Ureter (tissue), 1 donor: ENCODE measurements at regions not wholly inside any gene's neighbourhood (a gene's known extent, or its start where the extent isn't known, plus 50 kb on each side); places are given as distances from the start of the nearest gene placed in this dataset.
A peak's percentile ranks its signal among the peaks of the same experiment; 100 is the strongest.

Experiments used
- DNase-seq: peaks from one replicate; pipeline ENCODE4 v3.0.0-alpha.2; 2020; ENCODE audit warnings: low spot score
- donor health status: DM: yes; HTN: yes; CAD: no.

DNA sequence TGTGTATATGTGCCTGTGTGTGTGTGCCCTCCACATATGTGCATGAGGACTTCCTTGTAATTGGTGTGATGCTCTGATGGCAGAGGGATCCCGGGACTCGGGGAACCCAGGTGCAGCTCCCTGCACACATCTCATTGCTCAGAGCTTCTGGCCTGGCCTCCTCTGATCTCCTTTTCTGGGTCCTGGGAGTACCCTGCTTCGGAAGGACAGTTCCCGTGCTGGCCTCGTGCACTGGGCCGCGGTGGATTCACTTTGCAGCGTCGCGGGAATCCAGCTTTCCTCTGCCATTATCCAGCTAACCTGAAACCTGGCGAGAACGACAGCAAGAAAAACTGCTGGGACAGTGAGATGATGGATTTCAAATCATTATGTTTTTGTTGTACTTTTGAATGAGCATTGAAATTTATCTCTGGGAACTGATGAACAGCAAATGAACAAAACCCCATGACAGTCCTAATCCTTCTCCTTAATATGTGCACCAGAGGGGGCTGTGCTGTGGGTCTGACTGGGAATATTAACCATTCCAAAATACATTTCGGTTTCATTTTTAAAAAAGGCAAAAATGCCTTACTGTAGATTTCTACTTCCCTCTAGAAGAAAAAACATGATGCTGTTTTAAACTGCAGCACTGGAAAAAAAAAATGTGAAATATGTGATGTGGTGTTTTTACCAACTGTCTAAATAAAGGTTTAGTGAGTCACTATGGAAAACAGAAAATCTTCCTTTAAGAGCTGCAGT, 78.2 kb downstream of the PTGR3 start:
- DNase-seq: peak; percentile 32

- no peak for DNase-seq
Measured at GRCh38 chr18:75129717-75130477, 79.0 kb downstream of the PTGR3 start.

- DNase-seq: no peak
Measured at GRCh38 chr18:75128911-75129716, 79.8 kb downstream of the PTGR3 start.

- no peak for DNase-seq
Measured at GRCh38 chr18:75128051-75128605, 80.8 kb downstream of the PTGR3 start.

DNA sequence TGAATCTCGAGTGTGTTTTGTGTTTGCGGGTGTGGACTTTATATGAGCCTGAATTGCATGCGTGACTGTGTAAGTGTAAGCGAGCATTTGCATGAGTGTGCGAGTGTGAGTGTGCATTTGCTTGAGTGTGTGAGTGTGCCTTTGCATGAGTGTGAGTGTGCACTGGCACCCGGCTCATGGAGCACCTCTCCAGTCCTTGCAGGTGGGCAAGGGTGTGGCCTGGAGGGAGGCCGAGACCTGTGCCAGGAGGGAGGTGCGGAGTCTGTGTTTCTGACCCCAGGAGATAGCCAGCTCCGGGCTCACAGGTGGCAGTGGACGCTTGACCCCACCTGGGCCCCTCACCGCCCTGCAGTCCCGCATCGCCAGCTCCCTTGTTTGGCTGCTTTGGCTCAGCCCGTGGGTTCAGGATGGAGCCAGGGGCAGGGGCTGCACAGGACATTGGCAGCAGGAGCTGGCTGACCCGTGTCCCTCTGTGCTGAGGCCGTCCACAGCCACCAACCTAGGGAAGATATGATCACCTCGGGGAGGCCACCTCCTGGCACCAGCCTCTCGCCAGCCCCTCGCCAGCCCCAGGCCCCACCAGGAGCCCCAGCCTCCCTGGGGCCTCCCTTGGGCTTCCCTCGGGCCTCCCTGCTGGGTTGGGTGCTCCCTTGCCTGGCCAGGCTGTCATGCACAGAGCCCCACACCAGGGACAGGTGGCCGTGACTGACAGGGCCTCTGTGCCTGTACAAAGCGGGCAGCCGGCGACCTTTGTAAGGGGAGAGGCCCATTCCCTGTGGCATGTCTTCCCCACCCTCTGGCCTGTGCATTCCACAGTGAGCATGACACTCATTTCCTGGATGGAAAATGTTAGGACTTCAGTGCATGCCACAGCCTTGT, 81.6 kb downstream of the PTGR3 start:
- DNase-seq: no peak

- DNase-seq: peak; percentile 41
Measured at GRCh38 chr18:75125382-75126331, 83.3 kb downstream of the PTGR3 start.

DNA sequence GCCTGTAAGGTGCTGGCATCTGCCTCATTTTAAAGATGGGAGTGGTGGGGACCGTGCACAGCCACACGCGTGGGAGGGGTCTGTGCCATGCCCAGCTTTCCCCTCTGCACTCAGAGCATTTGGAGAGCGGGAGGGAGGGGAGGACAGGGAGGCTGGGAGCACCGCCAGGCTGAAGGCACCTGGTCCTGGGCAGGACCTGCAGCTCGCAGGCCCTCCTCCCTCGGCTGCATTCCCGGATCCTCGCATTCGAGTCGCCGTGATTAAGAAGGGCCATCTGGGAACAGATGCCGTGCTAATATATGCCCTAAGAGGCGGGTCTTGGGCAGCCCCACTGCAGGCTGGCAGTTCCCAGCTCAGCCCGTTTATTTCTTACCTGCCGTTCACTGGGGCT, 84.0 kb downstream of the PTGR3 start:
- peak; percentile 29 for DNase-seq

DNA sequence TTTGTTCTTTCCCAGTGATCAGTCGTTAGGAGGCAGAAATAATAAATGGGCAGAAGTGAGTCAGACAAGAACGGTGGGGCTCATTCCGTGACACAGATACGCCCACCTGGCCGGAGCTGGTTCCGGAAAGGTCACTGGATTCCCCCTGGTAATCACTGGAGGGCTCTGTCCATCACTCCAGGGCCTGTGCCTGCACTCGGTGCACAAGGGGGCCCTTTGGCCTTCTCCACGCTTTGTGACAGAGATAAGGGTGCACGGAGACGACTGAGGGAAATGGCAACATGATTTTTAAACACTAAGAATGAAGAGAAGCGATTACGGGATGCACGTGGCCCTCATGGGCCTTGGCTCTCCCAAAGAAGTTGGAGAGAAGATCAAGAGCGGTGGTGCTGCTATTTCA, 84.4 kb downstream of the PTGR3 start:
- DNase-seq: peak; percentile 25

DNA sequence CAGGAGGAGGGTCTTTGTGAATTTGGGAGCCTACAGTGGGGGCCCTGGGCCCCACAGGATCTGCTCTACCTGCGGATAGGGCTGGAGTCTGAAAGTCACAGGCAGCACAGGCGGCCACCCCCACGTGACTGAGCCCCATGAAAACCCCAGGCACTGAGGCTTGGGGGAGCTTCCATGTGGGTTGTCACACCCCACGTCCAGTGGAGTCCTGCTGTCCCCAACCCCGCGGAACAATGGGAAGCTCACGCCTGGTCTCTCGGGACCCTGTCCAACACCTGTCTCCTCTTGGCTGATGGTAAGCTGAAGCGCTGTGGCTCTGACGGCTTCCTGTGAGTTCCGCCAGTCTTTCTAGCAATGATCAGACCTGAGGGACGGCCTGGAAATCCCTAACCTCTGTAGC, 85.8 kb downstream of the PTGR3 start:
- peak; percentile 20 for DNase-seq

DNA sequence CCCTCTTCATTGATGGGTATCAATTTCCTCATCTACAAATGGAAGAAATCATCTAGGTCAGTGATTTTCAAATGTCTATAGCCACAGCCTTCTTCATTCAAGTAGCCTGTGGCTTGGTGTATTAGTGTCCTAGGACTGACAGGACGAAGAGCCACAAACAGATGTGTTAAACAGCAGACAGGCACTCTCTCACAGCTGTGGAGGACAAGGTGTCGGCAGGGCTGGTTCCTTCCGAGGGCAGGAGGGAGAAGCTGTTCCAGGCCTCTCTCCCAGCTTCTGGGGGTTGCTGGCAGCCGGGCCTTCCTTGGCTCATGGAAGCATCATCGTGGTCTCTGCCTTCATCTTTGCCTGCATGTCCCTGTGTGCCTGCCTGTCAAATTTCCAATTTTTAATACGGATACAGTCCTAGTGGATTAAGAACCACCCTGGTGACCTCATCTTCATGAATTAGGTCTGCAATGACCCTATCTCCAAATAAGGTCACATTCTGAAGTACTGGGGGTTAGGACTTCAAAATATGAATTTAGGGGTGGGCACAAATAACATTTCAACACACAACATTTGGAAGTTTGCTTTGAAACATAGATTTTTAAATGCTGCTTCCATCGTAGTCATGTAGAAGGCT, 86.5 kb downstream of the PTGR3 start:
- peak; percentile 24 for DNase-seq

- DNase-seq: no peak
Measured at GRCh38 chr18:75121266-75121665, 87.7 kb downstream of the PTGR3 start.

DNA sequence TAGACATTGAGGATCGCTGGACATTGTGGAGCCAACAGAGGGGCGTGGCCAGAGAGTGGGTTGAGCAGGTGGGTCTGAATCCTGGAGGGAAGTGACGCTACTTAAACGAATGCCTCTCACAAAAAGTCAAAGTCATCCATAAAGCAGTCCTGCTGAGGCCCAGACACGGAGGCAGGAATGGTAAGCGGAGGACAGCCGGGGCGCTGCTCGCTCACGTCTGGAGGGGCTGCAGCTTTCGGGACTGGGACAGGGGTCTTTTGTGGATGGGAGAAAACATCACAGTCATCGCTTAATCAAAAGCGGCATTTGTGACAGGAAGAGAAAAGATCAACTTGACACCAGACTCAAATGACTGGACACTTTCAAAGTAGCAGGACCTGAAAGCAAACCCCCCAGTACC, 88.4 kb downstream of the PTGR3 start:
- no peak for DNase-seq

- peak; percentile 26 for DNase-seq
Measured at GRCh38 chr18:75116809-75117208, 92.1 kb downstream of the PTGR3 start.

GRCh38 chr18:75116165-75116564, 92.8 kb downstream of the PTGR3 start:
- DNase-seq: no peak

DNA sequence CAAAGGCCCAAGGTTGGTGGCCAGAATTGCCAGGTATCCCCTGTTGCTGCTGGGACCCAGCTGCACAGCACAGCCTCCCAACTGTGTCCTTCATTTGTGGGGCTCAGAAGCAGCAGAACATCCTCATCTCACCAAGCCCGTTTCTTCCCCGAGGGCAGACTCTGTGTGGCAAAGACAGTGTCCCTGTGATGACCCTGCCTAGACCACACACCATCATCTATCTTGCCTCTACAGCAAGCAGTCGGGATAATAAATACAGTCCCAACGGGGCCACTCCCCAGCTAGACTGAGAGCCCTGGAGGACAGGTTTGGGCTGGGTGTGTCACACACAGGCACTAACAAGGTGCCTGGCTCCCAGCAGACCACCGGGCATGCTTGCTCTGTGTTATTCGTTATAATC, 93.4 kb downstream of the PTGR3 start:
- DNase-seq: peak; percentile 35
